CD14-positive monocyte (primary cell): ENCODE measurements at regions not wholly inside any gene's neighbourhood (a gene's known extent, or its start where the extent isn't known, plus 50 kb on each side); places are given as distances from the start of the nearest gene placed in this dataset.

ENCODE experiments used
- DNase-seq, 3 donors: peaks; one replicate each; pipeline ENCODE4 v3.0.0-alpha.2; 2011 to 2022
- H2AFZ ChIP-seq: 2 replicates; pipeline ENCODE4 v1.6.0; 2012; ENCODE audit warnings: mild to moderate bottlenecking, low read depth, low read length, inconsistent platforms; ENCODE audit not compliant: insufficient read depth, poor library complexity, severe bottlenecking
- H3K27ac ChIP-seq, 2 donors: 1 replicate in 1 of 2; 2 replicates in 1 of 2; pipeline ENCODE4 v1.5.1; 2012 to 2013; ENCODE audit warnings: low read length in 2 of 2, control low read depth in 1 of 2, inconsistent platforms in 1 of 2, low read depth in 1 of 2, mild to moderate bottlenecking in 1 of 2
- H3K27me3 ChIP-seq, 2 donors: one replicate each; pipeline versions ENCODE4 v1.6.0 to v1.6.1; 2011 to 2013; ENCODE audit warnings: low read length in 2 of 2; ENCODE audit not compliant: control insufficient read depth in 2 of 2, insufficient read depth in 2 of 2
- H3K36me3 ChIP-seq, 2 donors: replicated peaks in 1 of 2; 1 replicate in 1 of 2; 2 replicates in 1 of 2; pipeline versions ENCODE4 v1.5.1 to v1.6.1; 2012 to 2013; ENCODE audit warnings: low read length in 2 of 2, control low read depth in 1 of 2, inconsistent platforms in 1 of 2, mild to moderate bottlenecking in 1 of 2; ENCODE audit not compliant: insufficient read depth in 2 of 2, control insufficient read depth in 1 of 2
- H3K4me1 ChIP-seq, 2 donors: 1 replicate in 1 of 2; 2 replicates in 1 of 2; pipeline versions ENCODE4 v1.5.1 to v1.6.1; 2012 to 2013; ENCODE audit warnings: low read length in 2 of 2, control low read depth in 1 of 2, inconsistent platforms in 1 of 2, mild to moderate bottlenecking in 1 of 2, moderate library complexity in 1 of 2; ENCODE audit not compliant: insufficient read depth in 2 of 2, control insufficient read depth in 1 of 2
- H3K4me2 ChIP-seq: replicated peaks from 2 replicates; pipeline ENCODE3; 2012; ENCODE audit warnings: low read length, moderate library complexity, mild to moderate bottlenecking; ENCODE audit not compliant: poor library complexity, severe bottlenecking; ENCODE audit errors: extremely low read depth
- H3K4me3 ChIP-seq, 3 experiments: fragments of 200-600 bp in 1 of 3; sonication (generic) in 1 of 3; replicated peaks in 1 of 3; 1 replicate in 2 of 3; 2 replicates in 1 of 3; pipeline ENCODE4 v1.5.1; 2011 to 2013; ENCODE audit warnings: low read length in 3 of 3, mild to moderate bottlenecking in 3 of 3, control low read depth in 2 of 3, low read depth in 2 of 3, inconsistent platforms in 1 of 3, moderate library complexity in 1 of 3
- H3K79me2 ChIP-seq: 2 replicates; pipeline ENCODE4 v1.6.0; 2012; ENCODE audit warnings: mild to moderate bottlenecking, control low read depth, inconsistent platforms, low read length, moderate library complexity; ENCODE audit not compliant: insufficient read depth
- H3K9ac ChIP-seq: 2 replicates; pipeline ENCODE4 v1.6.0; 2017; ENCODE audit warnings: low read length, mild to moderate bottlenecking; ENCODE audit not compliant: insufficient read depth, poor library complexity, severe bottlenecking
- H3K9me3 ChIP-seq, 2 donors: replicated peaks in 1 of 2; 1 replicate in 1 of 2; 2 replicates in 1 of 2; pipeline versions ENCODE4 v1.5.1 to v1.6.1; 2012 to 2013; ENCODE audit warnings: low read length in 2 of 2, control low read depth in 1 of 2; ENCODE audit not compliant: control insufficient read depth in 1 of 2, insufficient read depth in 1 of 2
- H4K20me1 ChIP-seq: 2 replicates; pipeline ENCODE4 v1.6.0; 2012; ENCODE audit warnings: mild to moderate bottlenecking, low read length, control low read depth, moderate library complexity; ENCODE audit not compliant: insufficient read depth
- H3K27ac Mint-ChIP-seq, 7 donors: one replicate each; pipeline ENCODE4 v1.8.0; 2020; ENCODE audit warnings: mild to moderate bottlenecking in 7 of 7, mixed read lengths in 7 of 7, moderate library complexity in 6 of 7, inconsistent platforms in 2 of 7
- H3K27me3 Mint-ChIP-seq, 3 donors: one replicate each; pipeline ENCODE4 v1.8.0; 2021 to 2022; ENCODE audit warnings: low read depth in 3 of 3, mild to moderate bottlenecking in 3 of 3, mixed read lengths in 3 of 3, moderate library complexity in 3 of 3, inconsistent platforms in 1 of 3
- H3K36me3 Mint-ChIP-seq, 2 donors: one replicate each; pipeline ENCODE4 v1.8.0; 2020; ENCODE audit warnings: mixed read lengths in 2 of 2, inconsistent platforms in 1 of 2, mild to moderate bottlenecking in 1 of 2
- H3K4me1 Mint-ChIP-seq: one replicate; pipeline ENCODE4 v1.8.0; 2020; ENCODE audit warnings: mild to moderate bottlenecking, mixed read lengths
- H3K4me3 Mint-ChIP-seq, 2 donors: one replicate each; pipeline ENCODE4 v1.8.0; 2020; ENCODE audit warnings: mild to moderate bottlenecking in 2 of 2, mixed read lengths in 2 of 2, moderate library complexity in 1 of 2
- H3K9me3 Mint-ChIP-seq, 7 donors: one replicate each; pipeline ENCODE4 v1.8.0; 2020 to 2022; ENCODE audit warnings: mixed read lengths in 7 of 7, mild to moderate bottlenecking in 6 of 7, moderate library complexity in 6 of 7, inconsistent platforms in 2 of 7
- CTCF ChIP-seq: fragments of 200-600 bp; IDR thresholded peaks from one replicate; pipeline ENCODE4 v1.8.0; 2022; ENCODE audit warnings: antibody characterized with exemption, mild to moderate bottlenecking
- WGBS: methylation state at CpG from one replicate; pipeline ENCODE4 v1.1.5; 2013; ENCODE audit warnings: missing lambda C conversion rate; ENCODE audit not compliant: insufficient coverage; 5-methylcytosine and 5-hydroxymethylcytosine counted together
- intact Hi-C, 2 donors: fragments of 100-400 bp; cut with micrococcal nuclease; formaldehyde crosslinking; loops; one replicate each; pipeline versions ENCODE4 v1.15.0 to v1.15.1; 2023

GRCh38 chr2:157164891-157165290 is 92.6 kb upstream of the GALNT5 start:
- no peak overlapping the region for H3K27ac ChIP-seq
- H3K9me3 ChIP-seq: peaks cover 7 to 17% of the 10 kb centered on the region in 2 donors
- 92% methylated on average over 1 of the region's 1 CpG for WGBS
- H3K4me1 ChIP-seq: peaks cover 0 to 3% of the 10 kb centered on the region in 2 donors
- no peak overlapping the region for H2AFZ ChIP-seq
- H4K20me1 ChIP-seq: no peaks in the 10 kb centered on the region
- H3K4me1 Mint-ChIP-seq: peaks cover 2% of the 10 kb centered on the region
- H3K36me3 Mint-ChIP-seq: no peaks in the 10 kb centered on the region
- TF ChIP-seq CTCF: no peak
- H3K27ac Mint-ChIP-seq: no peak overlapping the region
- DNase-seq: no peak
- no peak overlapping the region for H3K9ac ChIP-seq
- no peak overlapping the region for H3K4me3 ChIP-seq
- H3K36me3 ChIP-seq: no peaks in the 10 kb centered on the region
- H3K27me3 Mint-ChIP-seq: peaks cover 0 to 6% (median 0%) of the 10 kb centered on the region in 3 donors
- intact Hi-C loops: no loop called here
- H3K4me3 Mint-ChIP-seq: no peak overlapping the region
- H3K4me2 ChIP-seq: no peak overlapping the region
- no peaks in the 10 kb centered on the region for H3K79me2 ChIP-seq
- peaks cover 2 to 14% (median 7%) of the 10 kb centered on the region in 7 donors for H3K9me3 Mint-ChIP-seq
- no peaks in the 10 kb centered on the region for H3K27me3 ChIP-seq

- WGBS: 86% methylated on average over 1 of the region's 3 CpGs
- Mint-ChIP-seq H3K4me3 (no peak overlapping the region), H3K27ac (no peak overlapping the region), H3K27me3 (peaks cover 0 to 6% (median 0%) of the 10 kb centered on the region in 3 donors), H3K9me3 (peaks cover 2 to 14% (median 7%) of the 10 kb centered on the region in 7 donors), H3K4me1 (peaks cover 8% of the 10 kb centered on the region), H3K36me3 (no peaks in the 10 kb centered on the region)
- Histone ChIP-seq H3K27me3 (no peaks in the 10 kb centered on the region), H3K4me1 (peaks cover 0 to 3% of the 10 kb centered on the region in 2 donors), H2AFZ (no peak overlapping the region), H3K4me3 (no peak overlapping the region), H3K36me3 (no peaks in the 10 kb centered on the region), H3K4me2 (no peak overlapping the region), H3K27ac (no peak overlapping the region), H4K20me1 (no peaks in the 10 kb centered on the region), H3K9ac (no peak overlapping the region), H3K79me2 (no peaks in the 10 kb centered on the region), H3K9me3 (peaks cover 7 to 17% of the 10 kb centered on the region in 2 donors)
- intact Hi-C loops: no loop called here
- TF ChIP-seq CTCF: no peak
- no peak for DNase-seq
Measured at GRCh38 chr2:157168501-157168900, 89.0 kb upstream of the GALNT5 start.
